ENCODE measurements at regions not wholly inside any gene's neighbourhood (a gene's known extent, or its start where the extent isn't known, plus 50 kb on each side); places are given as distances from the start of the nearest gene placed in this dataset.
"Not testable (repeated sequence)": the region's sequence is repeated elsewhere in the genome, so short reads cannot be mapped to it uniquely, and the experiment has no call there.

- no peak for DNase-seq
Observed at GRCh38 chr10:63929831-63930467, 408.7 kb downstream of the REEP3 start.

GRCh38 chr10:63930584-63930983 lies 409.4 kb downstream of the REEP3 start:
- DNase-seq: no peak

DNA sequence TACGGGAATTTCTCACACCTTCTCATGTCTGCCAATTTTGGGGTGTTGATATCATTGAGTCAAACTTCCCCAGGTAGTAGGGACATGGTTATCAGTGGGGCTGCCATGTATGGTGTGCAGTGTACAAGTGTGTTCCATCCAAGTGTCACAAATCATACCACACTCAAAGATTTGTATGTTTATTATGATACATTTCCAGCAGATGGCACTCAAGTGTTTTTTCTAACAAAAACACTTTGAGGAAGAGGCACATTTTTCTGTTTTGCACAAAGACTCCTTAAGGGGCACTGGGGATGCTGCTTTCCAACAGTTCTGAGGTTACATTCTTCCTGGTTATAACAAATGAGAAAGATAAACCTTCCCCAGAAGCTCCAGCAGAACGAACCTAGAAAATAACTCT lies 414.5 kb downstream of the REEP3 start:
- no peak for DNase-seq

- no peak for DNase-seq
Observed at GRCh38 chr10:63940277-63940922, 419.2 kb downstream of the REEP3 start.

GRCh38 chr10:63964406-63964805 lies 443.2 kb downstream of the REEP3 start:
- no peak for DNase-seq

DNA sequence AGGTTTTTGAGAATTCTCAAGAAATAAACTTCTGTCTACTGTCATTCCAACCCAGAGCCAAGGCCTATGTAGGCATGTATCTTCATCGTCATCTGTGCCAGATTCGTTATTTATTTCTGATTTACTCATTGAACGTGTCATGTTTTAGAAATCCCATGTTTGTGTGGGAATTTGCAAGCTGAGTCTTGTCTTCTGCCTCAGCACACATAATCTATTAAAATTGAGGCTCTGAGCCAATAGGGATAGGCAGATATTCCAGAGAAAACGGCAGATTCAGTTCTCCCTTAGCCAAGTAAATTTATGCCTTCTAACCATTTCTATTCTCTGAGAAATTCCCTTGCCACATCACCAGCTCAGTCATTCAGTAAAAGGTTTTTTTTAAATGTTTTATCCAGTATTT lies 444.6 kb downstream of the REEP3 start:
- DNase-seq: no peak

DNA sequence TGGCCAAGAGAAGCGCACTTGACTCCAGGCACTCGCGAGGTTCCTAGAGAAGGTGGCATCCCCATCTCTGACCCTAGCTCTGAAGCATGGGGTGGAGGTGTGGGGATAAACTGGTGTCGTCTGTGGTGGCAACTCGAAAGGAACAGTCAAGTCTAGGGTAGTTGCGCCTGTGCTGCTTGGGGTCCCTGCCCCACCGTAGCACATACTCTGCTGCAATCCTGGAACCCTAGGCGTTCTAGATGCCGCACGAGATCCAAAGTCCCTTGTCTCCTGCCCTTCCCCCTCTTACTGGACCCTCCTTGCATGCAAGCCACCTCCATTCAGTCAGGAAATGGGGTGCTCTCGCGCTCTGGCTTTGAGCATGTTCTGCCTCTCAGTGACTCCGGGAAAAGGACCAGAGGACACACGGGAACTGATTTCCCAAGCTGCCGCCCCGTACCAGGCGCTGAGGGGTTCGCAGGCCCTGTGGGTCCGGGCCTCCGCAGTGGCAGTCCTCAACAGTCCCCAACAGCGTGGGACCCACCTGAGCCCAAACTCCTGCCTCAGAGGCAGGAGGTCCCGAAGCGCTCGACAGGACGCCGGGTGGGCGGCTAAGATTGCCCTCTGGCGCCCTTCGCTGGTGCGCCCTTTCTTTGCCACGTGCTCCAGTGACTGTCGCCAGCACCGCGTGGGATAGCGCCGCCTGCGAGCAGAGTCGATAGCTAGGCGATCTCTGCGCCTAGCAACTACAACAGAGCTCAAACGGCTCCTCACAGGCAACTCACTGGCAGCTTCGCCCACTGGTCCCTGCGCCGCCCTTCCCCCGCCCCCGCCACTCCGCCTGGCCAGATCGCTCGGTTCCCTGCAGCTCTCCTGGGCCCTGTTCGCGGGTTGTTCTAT lies 452.0 kb downstream of the REEP3 start:
- no peak for DNase-seq

- no peak for DNase-seq
Observed at GRCh38 chr10:63976538-63976937, 455.3 kb downstream of the REEP3 start.

DNA sequence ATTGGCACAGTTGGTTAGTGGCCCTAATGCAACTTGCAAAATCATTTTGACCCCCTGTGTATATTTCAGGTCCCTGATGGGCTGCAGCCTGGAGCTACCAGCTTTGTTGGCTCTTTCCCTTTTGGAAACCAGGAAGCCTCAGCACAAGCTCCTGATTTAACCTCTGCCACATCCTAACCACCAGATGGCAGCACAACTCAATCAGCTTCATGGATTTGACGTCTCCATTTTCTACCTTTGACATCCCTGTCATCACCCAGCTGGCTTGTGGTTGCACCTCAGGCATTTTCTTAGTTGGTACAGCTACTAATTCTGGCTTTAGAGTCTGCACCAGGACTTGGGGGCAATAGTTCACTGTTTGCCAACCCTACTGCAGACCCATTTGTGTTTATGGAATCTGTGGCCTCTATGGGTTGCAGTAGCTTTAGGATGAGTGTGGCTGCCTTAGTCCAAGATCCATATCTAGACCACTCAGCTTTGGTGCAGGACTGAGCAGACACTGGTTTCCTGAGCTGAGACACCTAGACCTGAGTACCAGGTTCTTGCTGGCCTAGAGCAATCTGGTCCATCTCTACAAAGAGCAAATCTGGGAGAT lies 456.2 kb downstream of the REEP3 start:
- no peak for DNase-seq

DNA sequence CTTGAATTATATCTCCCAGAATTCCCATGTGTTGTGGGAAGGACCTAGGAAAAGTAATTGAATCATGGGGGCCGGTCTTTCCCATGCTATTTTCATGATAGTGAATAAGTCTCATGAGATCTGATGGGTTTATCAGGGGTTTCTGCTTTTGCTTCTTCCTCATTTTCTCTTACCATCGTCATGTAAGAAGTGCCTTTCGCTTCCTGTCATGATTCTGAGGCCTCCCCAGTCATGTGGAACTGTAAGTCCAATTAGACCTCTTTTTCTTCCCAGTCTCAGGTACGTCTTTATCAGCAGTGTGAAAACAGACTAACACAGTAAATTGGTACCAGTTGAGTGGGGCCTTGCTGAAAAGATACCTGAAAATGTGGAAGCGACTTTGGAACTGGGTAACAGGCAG lies 459.7 kb downstream of the REEP3 start:
- DNase-seq: not testable (repeated sequence)

DNA sequence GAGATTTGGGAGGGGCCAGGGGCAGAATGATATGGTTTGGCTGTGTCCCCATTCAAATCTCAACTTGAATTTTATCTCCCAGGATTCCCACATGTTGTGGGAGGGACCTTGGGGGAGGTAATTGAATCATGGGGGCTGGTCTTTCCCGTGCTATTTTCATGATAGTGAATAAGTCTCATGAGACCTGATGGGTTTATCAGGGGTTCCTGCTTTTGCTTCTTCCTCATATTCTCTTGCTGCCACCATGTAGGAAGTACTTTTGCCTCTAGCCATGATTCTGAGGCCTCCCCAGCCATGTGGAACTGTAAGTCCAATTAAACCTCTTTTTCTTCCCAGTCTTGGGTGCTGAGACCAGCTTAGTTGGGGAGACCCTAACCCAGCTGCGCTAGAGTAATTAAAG lies 462.9 kb downstream of the REEP3 start:
- DNase-seq: not testable (repeated sequence)

- DNase-seq: no peak
Observed at GRCh38 chr10:63986536-63986935, 465.3 kb downstream of the REEP3 start.

DNA sequence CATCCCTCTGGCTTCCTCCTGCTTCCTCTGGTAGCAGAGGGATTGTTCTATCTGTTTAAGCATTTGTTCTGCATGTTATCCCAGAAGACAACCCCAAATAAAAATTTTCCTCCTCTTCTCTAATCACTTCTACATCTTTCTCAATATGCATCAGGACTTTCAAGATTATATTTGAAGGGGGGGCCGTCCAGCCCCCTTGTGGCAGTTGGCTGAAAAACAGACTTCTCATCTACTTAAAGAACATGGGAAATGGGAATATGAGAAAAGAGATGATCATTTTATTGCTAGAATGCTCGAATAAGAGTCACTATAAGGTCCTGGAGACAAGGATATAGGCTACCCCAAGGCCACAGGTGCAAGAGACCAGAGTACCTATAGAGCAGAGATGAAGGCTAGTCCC lies 466.0 kb downstream of the REEP3 start:
- no peak for DNase-seq

- DNase-seq: no peak
Observed at GRCh38 chr10:63994371-63994770, 473.2 kb downstream of the REEP3 start.

DNA sequence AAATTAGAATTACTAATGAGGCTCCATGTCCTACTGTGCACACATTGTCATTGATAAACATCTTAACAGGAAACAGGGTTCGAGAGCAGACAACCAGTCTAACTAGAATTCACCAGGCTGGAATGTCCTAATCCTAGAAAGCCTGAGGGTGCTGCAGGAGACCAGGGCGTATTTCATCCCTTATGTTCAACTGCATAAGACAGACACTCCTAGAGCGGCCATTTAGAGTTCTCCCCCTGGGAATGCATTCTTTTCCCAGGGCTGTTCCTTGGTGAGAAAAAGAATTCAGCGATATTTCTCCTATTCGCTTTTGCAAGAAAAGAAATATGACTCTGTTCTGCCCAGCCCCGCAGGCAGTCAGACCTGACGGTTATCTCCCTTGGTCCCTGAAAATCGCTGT lies 486.0 kb downstream of the REEP3 start:
- DNase-seq: no peak

DNA sequence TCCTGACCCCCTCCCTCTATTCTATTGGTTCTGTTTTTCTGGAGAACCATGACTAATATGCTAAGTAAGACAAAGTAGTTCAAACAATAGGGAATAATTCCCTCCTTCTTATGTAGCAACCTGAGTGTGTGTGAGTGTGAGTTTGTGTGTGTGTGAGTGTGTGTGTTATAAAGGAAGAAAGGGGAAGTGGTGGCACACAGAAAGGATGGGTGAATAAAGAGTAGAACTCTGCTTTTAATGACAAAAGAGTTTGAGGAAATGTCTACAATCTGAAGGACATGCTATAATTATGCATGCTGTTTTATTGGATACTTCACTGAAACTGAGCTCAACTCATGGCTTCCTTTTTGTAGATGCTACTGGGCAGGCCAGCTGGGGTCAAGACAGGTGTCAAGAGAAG lies 489.5 kb downstream of the REEP3 start:
- DNase-seq: no peak

DNA sequence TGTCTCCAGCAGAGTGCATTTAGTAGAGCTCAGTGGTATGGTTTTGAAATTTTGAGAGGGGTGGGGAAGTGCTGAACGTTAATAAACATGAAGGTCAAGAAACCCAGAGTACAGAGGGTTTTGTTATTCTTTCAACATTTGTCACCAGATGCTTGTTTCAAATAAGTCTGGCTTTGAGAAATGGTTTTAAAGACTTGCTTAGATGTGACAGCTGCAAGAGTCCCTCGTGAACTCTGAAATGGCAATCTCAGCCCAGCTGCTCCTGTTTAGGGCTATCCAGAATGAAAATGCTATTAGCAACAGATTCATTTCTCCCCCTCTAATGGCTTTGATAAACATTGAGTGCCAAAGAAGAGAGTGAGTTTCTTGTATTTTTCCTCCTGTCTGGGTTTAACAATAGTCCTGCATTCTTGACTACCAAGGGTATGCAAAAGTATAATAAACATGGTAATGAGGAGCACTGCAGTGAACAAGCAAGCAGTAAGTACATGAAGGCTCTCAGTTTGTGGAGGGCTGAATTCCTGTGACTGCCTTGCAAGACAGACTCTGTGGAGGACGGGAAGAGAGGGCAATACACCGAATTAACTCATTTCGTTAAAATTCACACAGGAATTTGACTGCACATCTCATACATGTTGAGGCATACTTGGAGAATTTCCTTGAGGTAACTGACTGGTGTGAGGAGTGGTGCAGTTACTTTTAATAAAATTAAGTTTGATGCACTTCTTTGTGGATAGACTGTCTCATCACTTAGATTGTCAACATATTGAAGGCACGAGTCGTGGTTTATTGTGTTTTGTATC lies 490.9 kb downstream of the REEP3 start:
- DNase-seq: no peak

DNA sequence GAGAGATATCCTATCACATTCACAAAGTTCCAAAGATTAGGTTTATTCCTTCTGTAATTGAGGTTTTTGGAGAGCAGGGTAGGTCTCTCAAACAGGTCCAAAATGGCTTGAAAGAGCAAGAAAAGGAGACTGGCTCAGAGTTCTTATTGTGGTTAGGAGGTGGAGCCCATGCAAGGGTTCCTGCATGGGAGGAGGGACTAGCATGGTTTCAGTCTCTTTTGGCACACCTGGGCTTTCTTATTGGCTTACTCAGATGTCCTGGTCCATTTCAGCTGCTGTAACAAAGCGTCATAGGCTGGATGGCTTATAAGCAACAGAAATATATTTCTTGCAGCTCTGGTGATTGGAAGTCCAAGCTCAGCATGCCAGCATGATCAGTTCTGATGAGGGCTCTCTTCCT lies 493.1 kb downstream of the REEP3 start:
- DNase-seq: no peak

DNA sequence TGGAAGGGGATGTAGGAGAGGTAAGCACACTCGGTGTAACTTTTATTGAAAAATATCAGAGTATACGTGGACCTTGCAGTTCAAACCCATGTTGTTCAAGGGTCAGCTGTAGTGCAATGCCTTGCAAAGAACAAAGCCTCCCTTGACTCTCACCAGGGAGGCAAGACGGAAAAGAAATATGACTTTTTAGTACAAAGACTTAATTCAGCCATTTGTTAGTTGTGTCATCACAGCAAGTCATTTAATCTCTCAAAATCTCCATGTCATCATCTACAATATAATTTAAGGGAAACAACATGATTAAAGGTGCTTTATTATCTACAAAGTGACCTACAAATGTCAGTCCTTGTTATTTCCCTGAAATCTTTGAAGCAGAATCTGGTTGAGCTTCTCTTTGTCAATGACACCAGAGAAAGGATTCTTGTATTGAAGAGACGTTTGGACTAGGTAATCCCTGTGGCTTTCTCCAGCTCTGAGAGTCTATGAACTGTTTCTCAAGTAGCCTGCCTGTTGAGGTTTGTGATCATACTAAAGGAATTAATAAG lies 502.8 kb downstream of the REEP3 start:
- no peak for DNase-seq

- DNase-seq: no peak
Observed at GRCh38 chr10:64033711-64034110, 512.5 kb downstream of the REEP3 start.

GRCh38 chr10:64036321-64036930 lies 515.2 kb downstream of the REEP3 start:
- DNase-seq: no peak

GRCh38 chr10:64037071-64037661 lies 516.0 kb downstream of the REEP3 start:
- DNase-seq: no peak
